ENCODE measurements at regions not wholly inside any gene's neighbourhood (a gene's known extent, or its start where the extent isn't known, plus 50 kb on each side); places are given as distances from the start of the nearest gene placed in this dataset.
A peak's percentile ranks its signal among the peaks of the same experiment; 100 is the strongest.
"Not testable (repeated sequence)": the region's sequence is repeated elsewhere in the genome, so short reads cannot be mapped to it uniquely, and the experiment has no call there.

DNA sequence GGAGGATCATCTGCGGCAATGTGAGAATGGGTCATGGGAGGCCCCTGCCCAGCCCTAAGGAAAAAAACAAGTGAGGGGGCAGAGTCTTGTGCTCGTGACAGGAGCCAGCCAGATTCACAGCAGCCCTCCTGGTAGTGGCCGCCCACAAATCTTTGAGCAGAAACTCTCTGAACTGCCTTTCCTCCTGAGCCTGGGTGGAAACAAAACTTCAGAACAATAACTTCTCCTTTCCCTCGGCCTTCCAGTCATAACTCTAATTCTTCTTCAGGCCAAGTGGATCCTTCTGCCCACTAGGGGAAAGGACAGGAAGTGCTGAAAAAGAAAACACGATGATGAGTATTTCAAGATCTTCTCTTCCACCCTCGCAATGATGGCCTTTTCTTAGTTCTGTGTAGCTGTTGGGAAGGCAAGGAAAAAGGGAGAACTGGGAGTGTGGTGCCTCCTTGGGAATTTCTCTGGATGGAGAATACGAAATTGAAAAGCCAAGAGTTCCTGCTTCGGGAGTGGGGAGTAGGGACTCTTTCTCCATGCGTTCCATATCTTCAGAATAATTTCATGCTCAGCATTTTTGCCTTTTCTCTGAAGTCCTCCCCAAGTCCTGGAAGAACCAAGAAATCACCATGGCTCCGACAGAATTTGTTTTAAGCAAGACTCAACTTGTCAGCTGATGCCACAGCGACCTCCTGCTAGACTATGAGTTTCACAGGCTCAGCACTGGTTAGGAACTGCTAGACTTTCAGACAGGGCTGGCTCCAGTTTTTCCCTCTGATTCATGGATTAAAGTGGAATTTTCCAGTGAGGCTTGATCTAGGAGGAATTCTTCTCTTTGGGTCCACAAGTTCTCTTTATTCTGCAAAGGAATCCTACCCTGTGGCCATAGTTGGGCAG is 188.9 kb downstream of the CAND1 start:
- DNase-seq: no peak

DNA sequence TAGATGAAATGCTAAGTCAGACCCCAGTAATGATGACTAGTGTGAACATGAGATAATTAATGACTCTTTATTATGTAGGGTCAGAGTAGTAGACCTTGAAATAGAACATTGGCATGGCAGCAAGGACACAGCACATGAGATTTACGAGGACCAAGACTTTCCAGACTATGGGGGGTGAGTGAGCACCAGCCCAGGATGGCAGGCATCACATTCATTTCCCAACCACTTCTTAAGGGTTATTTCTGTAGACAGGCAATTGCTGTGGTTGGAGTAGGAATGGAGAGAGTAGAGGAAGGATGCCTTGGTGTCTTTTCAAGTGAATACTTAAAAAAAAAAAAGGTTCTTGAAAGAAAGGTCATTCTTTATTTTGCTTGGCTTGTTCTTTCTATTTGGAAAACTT is 189.4 kb upstream of the DYRK2 start:
- DNase-seq: no peak

DNA sequence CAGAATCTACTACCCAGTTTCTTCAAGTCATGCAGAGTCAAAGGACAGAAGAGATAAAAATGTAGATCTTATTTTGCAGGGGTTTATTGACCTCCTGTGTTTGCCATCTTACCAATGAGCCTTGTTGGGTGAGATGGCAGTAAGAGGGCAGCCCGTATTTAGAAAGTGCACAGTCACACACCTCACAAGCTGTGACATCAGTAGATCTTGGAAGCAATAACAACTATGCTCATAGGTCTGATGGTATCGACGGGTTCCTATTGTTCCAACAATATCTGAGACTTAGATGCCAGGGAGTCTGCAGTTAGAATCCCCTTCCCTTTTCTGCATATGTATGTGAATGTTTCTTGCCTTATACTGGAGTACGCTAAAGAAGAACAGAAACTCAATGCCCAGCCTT is 189.0 kb upstream of the DYRK2 start:
- no peak for DNase-seq

DNA sequence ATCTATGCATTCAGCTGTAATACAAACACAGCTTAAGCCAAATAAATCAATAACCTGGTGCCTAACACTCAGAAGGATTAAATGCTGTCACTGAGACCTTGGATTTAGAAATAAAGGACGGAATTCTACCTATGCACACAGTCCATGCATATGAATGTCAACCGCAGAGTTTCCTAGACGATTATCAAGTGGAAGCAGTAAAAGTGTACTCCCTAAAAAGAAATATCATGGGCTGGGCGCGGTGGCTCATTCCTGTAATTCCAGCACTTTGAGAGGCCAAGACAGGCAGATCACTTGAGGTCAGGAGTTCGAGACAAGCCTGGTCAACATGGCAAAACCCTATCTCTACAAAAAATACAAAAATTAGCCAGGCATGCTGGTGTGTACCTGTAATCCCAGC is 188.2 kb upstream of the DYRK2 start:
- no peak for DNase-seq

DNA sequence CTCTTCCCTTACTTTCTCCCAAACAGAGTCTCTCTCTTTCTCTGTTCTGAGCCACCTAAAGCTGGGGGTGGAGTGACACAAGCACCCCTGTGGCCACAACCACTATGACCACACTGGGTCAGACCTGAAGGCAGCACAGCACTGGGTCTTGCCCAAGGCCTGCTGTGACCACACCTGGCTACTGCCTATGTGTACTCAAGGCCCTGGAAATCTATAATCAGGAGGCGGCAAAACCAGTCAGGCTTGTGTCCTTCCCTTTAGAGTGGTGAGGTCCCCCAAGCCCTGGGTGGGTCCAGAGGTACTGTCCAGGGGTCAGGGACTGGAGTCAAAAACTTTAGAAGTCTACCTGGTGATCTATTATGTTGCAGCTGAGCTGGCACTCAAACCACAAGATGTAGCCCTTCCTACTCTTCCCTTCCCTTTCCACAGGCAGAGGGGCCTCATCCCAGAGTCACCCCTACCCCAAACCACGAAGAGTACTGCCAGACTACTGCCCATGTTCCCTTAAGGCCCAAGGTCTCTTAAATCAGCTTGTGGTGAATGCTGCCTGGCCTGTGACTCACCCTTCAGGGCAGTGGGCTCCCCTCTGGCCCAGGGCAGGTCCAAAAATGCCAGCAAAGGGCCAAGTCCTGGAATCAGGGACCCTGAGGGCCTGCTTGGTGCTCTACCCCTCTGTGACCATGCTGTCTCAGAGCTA is 179.8 kb upstream of the DYRK2 start:
- no peak for DNase-seq

DNA sequence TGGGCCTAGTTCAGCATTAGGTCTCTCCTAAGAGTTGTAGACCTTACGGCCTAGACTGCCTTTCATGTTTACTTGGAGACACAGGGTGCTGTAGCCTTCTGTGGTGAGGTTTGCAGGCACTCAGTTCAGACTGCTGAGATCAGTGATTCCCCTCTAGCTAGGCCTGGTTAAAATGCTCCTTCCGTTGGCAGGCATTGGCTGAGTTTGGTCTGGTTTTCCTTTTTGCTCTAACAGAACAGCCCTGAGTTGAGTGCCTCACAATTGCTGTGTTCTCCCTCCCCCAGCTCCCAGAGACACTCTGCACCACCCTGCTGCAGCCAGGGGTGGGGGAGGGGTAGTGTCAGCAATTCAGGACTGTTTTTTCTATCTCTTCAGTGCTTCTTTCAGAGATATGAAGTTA is 178.9 kb upstream of the DYRK2 start:
- DNase-seq: no peak

DNA sequence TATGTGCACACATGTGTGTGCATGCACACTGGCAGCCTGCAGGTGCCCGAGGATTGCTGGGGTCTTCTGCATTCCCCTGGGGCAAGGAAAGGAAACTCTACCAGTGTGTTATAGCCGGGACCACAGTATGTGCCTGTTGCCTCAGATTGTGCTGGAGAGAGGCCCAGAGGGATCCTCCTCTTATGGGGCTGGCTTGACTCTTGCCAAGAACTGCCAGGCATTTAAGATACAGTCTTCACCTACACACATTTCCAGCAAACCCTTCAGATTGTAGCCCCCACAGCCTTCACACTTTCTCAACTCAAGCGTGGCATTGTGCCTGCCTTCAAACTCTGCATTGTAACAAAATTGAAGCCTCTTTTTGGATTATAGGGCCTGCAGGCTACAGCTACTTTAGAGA is 176.7 kb upstream of the DYRK2 start:
- no peak for DNase-seq

DNA sequence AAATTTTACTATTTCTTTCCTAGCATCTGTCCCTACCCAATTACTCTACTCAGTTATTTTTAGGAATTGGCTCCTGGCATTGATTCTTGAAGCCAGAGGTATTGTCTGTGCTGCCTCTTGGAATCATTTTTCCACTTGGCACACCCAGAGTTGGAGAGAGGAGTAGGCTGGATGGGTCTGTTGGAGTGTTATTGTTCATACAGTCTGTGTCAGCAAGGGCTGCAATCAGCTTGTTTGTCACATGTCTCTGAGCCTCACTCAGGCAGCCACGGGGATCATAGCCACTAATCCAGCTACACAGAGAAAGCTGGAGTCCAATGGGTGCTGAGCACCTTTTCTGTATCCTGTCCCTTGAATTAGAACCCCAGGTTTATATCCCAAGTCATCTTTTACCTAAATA is 176.0 kb upstream of the DYRK2 start:
- no peak for DNase-seq

DNA sequence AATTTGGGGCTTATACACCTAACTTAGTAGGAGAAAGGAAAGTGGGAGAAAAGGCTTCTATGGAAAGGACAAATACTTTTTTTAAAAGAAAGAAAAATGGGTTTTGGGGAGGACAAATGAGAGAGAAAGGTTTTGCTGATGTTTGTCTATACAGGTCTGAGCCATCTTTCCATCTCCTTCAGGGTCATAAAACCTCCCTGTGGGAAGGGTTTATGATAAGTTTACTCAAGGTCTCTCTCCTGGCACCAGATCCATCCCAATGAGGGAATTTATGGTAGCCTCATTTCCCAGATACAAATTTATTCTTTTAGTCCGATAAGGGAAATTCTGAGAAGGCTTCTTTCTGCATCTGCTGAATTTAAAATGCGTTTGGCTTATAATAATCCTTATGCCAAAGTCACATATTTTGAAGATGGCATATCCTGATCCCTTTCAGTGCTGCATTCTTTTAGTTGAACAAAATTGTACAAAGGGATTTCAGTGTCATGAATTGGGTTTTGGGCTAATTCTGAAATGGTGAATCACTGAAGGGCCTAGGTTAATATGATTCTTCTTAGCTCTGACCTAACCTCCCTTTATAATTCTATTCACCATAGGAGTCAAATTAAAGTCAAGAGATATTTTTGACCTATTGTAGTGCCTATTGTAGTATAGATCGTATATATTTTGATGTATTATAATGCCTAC is 173.5 kb upstream of the DYRK2 start:
- no peak for DNase-seq

DNA sequence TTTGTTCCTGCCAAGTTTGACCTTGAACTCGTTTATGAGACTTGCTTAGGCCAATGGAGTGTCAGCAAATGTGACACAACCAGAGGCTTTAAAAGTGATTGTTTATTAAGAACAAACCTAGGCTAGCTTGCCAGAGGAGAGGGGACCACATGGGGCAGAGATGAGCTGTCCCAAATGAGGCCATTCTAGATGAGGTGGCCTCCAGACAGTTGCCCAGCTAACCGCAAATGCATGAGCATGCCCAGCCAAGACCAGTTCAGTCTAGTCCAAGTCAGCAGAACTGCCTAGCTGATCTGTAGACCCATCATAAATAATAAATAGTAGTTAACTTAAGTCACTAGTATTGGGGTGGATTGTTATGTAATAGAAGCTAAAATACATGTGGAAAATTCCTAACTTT is 172.8 kb upstream of the DYRK2 start:
- DNase-seq: no peak

DNA sequence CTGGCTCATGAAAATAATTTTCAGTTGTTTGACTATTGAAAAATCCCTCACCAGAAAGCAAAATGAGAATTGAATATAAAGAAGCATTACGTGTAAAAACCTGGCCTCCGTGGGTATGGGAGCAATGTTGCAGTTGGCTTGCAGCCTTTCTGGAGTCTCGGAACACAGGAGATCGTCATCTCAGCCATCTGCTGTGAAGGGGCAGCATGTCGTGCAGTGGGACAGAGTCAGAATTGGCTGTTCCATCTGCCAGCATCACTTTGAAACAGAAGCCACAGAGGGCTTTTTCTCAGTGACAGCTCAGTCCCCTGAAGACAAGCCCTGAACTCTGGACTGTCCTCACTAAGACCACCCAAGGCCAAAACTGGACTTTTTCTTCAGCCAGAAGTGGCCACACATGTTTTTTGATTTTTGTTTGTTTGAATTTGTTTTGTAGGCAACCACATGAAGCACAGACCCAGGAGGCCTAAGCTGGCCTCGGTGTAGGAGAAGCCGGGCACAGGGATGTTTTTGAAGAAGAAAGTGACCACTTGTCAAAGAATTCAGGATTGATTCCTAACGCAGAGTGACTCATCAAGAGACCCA is 170.8 kb upstream of the DYRK2 start:
- DNase-seq: no peak

DNA sequence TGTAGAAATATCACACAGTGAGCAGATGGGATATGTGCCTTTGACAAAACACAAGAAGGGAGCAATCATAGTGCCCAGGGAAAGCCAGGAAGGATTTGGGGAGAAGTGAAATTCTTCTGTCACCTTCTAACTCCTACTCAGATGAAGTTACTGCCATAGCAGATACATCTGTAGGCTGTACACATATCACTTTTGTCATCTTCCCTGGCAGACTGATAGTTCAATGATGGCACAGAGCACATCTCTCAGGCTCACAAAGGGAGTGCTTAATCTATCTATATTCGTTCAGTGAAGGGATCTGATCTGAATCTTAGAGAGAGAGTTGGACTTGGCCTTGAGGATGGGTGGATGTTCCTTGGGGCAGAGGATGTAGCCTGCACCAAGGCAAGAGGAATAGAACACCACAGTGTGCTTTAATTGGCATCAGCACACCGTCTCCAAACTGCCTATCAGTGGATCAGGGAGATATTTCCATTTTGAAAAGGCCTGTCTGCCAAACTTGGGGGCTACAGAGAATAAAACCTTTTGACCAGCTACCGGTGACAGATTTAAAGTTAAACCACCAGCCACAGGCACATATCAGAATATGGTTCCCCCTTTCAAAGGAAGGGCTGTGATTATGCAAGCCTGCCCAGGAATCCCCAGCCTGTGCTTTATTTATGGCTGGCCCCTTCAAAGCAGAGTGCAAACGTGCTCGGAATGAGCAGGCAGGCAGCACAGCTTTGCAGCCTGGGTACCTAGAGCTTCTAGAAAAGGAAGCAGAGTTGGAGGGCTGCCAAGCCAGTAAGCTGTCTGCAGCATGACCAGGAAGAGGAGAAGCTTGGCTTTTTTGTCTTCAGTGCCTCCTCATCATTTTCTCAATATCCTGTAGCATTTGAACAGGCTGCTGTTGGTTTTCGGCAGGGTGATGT is 165.5 kb upstream of the DYRK2 start:
- DNase-seq: peak; percentile 77

DNA sequence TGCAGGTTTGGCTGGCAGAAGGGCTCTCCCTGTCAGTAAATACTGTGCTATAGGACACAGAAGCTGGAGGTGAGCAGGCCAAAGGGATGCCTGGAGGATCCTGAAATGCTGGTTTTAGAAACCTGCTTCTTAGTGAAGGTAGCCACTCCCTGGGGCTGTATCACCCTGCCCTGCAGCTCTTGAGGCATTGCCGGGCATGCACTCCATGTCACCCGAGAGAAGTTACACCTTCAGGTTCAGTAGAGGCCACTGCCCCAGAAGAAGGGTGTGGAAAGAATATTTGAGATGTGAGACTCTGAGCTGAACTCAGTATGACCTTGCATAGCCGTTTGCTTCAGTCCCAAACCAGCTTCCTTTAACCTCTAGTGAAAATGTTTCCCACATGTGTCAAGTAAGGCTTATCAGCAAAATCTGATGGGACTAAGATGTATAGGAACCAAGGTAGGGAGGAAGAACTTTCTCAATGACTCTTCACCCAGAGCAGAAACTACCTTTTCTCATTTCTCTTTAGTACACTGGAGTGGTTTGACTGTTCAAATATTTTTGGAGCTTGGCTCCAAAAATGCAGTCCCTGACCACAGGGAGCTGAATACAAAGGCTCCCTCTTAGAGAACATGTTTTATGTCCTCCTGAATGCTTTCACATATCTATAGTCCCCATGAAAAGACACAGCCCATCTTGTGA is 164.5 kb upstream of the DYRK2 start:
- no peak for DNase-seq

DNA sequence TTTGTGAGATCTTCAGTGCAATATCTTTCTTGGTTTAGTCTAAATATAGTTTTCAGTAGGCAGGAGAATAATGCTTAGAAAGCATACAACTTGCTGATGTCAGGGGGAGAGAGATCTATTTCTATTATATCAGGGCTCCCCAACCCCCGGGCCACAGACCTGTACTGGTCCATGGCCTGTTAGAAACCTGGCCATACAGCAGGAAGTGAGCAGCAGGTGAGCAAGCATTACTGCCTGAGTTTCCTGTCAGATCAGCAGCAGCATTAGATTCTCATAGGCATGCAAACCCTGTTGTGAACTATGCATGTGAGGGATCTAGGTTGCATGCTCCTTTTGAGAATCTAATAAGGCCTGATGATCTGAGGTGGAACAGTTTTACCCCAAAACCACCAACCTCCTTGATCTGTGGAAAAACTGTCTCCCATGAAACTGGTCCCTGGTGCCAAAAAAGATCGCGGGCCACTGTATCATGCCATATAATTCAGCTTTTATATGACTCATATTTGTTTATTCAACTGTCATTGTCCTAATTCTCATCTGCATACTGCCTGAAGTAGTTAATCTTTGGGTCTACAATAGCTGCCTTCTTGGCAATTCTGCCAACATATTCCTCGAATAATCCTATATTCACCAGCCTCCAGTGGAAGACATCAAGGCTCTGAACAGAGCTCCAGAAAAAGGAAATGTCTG is 163.6 kb upstream of the DYRK2 start:
- no peak for DNase-seq

DNA sequence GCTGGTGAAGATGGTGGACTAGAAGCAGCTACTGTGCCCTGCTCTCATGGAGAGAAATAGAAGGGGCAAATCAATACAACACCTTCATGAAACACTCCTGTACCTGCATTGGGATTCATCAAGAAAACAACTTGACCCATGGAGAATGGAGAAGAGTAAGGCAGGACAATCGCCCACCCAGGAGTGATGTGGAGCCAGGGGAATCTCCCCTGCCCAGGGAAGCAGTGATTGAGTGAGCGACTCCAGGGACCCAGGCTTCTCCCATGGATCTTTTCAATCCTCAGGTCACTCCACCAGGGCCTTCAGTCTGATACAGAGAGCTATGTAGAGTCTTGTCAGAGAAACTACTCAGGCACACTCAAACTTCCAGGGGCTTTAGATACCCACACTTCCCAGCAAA is 161.9 kb upstream of the DYRK2 start:
- DNase-seq: no peak

DNA sequence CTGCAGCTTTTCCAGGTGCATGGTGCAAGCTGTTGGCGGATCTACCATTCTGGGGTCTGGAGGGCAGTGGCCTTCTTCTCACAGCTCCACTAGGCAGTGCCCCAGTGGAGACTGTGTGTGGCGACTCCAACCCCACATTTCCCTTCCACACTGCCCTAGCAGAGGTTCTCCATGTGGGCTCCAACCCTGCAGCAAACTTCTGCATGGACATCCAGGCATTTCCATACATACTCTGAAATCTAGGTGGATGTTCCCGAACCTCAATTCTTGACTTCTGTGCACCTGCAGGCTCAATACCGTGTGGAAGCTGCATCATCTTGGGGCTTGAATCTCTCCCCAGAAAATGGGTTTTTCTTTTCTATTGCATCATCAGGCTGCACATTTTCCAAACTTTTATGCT is 160.2 kb upstream of the DYRK2 start:
- DNase-seq: not testable (repeated sequence)

DNA sequence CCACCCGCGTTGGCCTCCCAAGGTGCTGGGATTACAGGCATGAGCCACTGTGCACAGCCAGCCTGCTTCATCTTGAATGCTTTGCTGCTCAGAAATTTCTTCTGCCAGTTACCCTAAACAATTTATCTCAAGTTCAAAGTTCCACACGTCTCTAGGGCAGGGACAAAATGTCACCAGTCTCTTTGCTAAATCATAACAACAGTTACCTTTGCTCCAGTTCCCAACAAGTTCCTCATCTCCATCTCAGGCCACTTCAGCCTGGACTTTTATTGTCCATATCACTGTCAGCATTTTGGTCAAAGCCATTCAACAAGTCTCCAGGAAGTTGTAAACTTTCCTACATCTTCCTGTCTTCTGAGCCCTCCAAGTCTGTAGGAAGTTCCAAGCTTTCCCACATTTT is 159.5 kb upstream of the DYRK2 start:
- no peak for DNase-seq

DNA sequence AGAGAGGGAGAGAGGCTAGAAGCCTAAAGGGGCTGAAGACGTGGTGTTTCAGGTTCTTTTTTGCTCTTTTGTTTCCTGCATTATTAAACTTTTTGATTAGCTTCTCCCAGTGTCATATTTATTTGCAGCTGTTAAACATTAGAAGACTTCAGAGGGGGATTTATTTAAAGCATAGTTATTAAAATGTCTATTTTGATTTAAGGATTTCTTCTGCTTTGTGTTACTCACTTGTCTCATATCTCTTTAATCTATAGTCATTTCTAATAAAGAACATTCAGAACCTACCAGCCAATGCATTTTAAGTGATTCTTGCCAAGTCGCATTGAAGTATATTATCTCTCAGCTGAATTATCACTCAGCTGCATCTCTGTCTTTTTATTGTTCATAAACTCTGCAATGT is 152.0 kb upstream of the DYRK2 start:
- DNase-seq: no peak

DNA sequence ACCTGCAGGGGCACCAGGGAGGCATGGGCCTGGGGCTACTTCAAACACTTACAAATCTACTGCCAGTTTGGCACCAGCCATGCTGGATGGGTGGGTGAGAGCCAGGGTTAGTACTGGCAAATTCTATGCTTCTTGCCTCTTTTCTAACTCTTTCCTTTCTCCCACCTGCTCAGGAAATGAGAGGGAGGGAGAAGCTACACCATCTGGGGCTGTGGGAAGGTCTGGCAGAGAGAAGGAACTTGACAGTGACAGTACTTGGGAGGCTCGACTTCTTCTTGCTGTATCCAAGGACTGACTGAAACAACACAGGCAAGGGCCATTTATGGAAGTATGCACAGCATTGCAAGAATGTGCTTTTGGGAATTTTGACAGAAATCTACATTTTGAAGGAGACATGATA is 149.6 kb upstream of the DYRK2 start:
- DNase-seq: no peak

DNA sequence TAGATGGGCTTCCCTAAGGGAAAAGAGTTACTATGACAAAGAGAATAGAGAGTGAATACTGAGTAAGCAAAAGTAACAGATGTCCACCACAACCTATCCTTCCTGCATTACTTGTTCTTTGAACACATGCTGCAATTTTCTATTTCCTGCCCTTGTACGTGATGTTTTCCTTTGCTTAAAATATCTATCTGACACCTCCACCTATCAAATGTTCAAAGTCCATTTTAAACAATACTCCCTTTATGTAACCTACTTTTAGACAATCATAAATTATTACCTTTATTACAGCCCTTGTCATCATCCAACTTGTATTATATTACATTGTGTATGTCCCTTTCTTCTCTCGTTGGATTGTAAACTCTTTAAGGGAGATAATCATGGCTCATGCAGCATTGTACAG is 147.2 kb upstream of the DYRK2 start:
- no peak for DNase-seq

DNA sequence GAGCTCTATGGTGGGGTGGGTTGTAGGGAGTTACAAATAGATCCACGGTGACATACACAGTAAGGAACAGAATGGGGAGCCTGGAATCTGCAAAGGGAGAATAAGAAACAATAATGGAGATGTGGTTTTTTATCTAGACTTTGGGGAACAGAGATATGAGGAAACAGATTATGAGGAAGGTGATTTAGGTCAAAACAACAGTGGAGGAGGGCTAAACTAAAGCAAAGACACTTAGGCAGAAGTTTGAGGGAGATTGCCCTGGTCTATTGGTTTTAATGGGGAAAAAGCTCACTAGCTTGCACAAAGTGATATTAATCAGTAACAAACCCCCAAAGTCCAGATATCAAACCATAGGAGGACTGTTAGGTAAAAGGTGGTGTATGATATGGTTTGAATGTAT is 144.5 kb upstream of the DYRK2 start:
- DNase-seq: no peak

Data from COR-L47 (cell line).